Neural progenitor cell (in vitro differentiated cells): ENCODE measurements at regions not wholly inside any gene's neighbourhood (a gene's known extent, or its start where the extent isn't known, plus 50 kb on each side); places are given as distances from the start of the nearest gene placed in this dataset.

Experiments
- DNase-seq: peaks from one replicate; pipeline ENCODE4 v3.0.0-alpha.2; 2016; ENCODE audit warnings: low spot score
- H2AFZ ChIP-seq: fragments of 200-600 bp; sonication (generic); replicated peaks from 2 replicates; pipeline ENCODE4 v1.6.1; 2016; ENCODE audit warnings: antibody characterized with exemption
- H3F3A ChIP-seq: fragments of 200-600 bp; sonication (generic); 2 replicates; pipeline ENCODE4 v1.6.1; 2016; ENCODE audit warnings: antibody characterized with exemption, low read depth
- H3K27ac ChIP-seq: fragments of 200-600 bp; sonication (generic); 2 replicates; pipeline ENCODE4 v1.5.1; 2016; ENCODE audit warnings: mild to moderate bottlenecking
- H3K27me3 ChIP-seq: fragments of 200-600 bp; sonication (generic); 2 replicates; pipeline ENCODE4 v1.6.1; 2016; ENCODE audit warnings: mild to moderate bottlenecking, moderate library complexity
- H3K36me3 ChIP-seq: fragments of 200-600 bp; sonication (generic); 2 replicates; pipeline ENCODE4 v1.5.1; 2016
- H3K4me1 ChIP-seq: fragments of 200-600 bp; sonication (generic); 2 replicates; pipeline ENCODE4 v1.6.1; 2016; ENCODE audit warnings: mixed run types
- H3K4me2 ChIP-seq: fragments of 200-600 bp; sonication (generic); 2 replicates; pipeline ENCODE4 v1.6.1; 2016
- H3K4me3 ChIP-seq: fragments of 200-600 bp; sonication (generic); 2 replicates; pipeline ENCODE4 v1.5.1; 2016
- H3K79me2 ChIP-seq: fragments of 200-600 bp; sonication (generic); 2 replicates; pipeline ENCODE4 v1.6.1; 2016; ENCODE audit warnings: low read depth
- H3K9ac ChIP-seq: fragments of 200-600 bp; sonication (generic); 2 replicates; pipeline ENCODE4 v1.6.1; 2016
- H3K9me3 ChIP-seq: fragments of 200-600 bp; sonication (generic); 2 replicates; pipeline ENCODE4 v1.5.1; 2016; ENCODE audit warnings: low read depth
- H4K20me1 ChIP-seq: fragments of 200-600 bp; sonication (generic); 2 replicates; pipeline ENCODE4 v1.6.1; 2016; ENCODE audit warnings: low read depth
- H3K27ac Mint-ChIP-seq: 3 replicates; pipeline ENCODE4 v1.8.0; 2021; ENCODE audit warnings: mixed read lengths
- H3K27me3 Mint-ChIP-seq: 2 replicates; pipeline ENCODE4 v1.8.0; 2022; ENCODE audit warnings: low read depth, mild to moderate bottlenecking, inconsistent platforms, moderate library complexity, mixed read lengths; ENCODE audit not compliant: insufficient read depth
- H3K36me3 Mint-ChIP-seq: 3 replicates; pipeline ENCODE4 v1.8.0; 2021; ENCODE audit warnings: mixed read lengths
- H3K4me1 Mint-ChIP-seq: 3 replicates; pipeline ENCODE4 v1.8.0; 2021; ENCODE audit warnings: mixed read lengths
- H3K4me3 Mint-ChIP-seq: 3 replicates; pipeline ENCODE4 v1.8.0; 2021; ENCODE audit warnings: mild to moderate bottlenecking, moderate library complexity, mixed read lengths
- H3K9me3 Mint-ChIP-seq: 3 replicates; pipeline ENCODE4 v1.8.0; 2020; ENCODE audit warnings: mixed read lengths
- EZH2 ChIP-seq: fragments of 200-600 bp; sonication (generic); IDR thresholded peaks from 2 replicates; pipeline ENCODE4 v1.6.1; 2017; ENCODE audit warnings: antibody characterized with exemption, mild to moderate bottlenecking, moderate library complexity
- EZH2phosphoT487 ChIP-seq: fragments of 200-600 bp; sonication (generic); IDR thresholded peaks from 2 replicates; pipeline ENCODE4 v1.6.1; 2017; ENCODE audit warnings: antibody characterized with exemption
- TF ChIP-seq, protein P1 (sequence below): fragments of 200-600 bp; sonication (generic); IDR thresholded peaks from 2 replicates; pipeline ENCODE4 v1.5.1; 2017; ENCODE audit warnings: antibody characterized with exemption, mild to moderate bottlenecking

DNA sequence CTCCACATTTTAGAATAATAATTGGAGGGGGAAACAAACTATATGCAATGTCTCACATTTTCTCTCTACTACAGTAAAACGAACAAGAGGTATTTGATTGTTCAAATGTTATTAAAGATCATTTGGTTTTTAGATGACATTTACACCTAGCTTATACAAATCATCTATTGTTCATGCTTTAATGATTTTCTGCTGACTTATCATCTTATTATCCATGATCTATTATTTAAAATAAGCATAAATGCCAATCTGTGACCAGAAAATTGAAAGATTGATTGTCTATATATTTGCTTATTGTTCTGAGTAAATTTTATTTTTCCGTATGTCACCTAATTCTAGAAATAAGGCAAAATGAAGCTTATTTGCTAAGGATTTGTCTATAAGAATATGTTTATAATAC, 537.2 kb downstream of the KCNJ3 start:
- Histone ChIP-seq H3K4me1 (no peaks in the 10 kb centered on the region), H4K20me1 (no peaks in the 10 kb centered on the region), H3K27me3 (no peaks in the 10 kb centered on the region), H2AFZ (no peak overlapping the region), H3F3A (no peaks in the 10 kb centered on the region), H3K4me3 (no peak overlapping the region), H3K4me2 (no peak overlapping the region), H3K9ac (no peak overlapping the region), H3K79me2 (no peaks in the 10 kb centered on the region), H3K27ac (no peak overlapping the region), H3K9me3 (no peaks in the 10 kb centered on the region), H3K36me3 (no peaks in the 10 kb centered on the region)
- H3K36me3 Mint-ChIP-seq: no peaks in the 10 kb centered on the region
- no peak overlapping the region for H3K4me3 Mint-ChIP-seq
- H3K27me3 Mint-ChIP-seq: no peaks in the 10 kb centered on the region
- TF ChIP-seq EZH2phosphoT487: no peak
- no peaks in the 10 kb centered on the region for H3K4me1 Mint-ChIP-seq
- DNase-seq: no peak
- no peaks in the 10 kb centered on the region for H3K9me3 Mint-ChIP-seq
- H3K27ac Mint-ChIP-seq: no peak overlapping the region

DNA sequence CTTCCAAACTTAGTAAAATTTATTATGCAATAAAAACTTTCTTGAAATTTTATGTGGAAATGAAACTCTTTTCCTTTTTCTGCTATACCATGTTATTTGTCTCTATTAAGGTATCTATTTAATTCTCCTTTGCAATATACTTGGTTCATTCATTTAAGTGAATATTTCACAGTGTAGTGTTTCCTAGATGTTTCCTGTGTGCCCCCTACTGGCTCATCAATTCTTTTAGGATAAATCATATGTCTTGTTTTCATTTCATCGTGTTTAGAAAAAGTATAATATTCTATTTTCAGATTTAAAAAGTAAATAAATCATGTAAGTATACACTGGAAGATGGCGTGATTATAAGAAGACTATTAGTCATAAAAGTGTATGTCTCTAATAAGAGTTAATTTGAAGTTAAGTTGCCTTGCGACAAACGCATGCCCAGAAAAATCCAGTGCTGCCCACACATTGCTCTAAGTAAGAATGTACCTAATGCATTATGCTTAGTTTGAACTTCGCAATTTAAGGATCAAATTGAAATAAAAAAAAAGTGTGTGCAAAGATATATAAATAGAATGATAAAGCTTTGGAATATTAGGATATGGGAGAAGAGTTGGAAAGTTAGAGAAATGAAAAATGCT, 525.4 kb downstream of the KCNJ3 start:
- peak; percentile 26 for DNase-seq
- H3K4me1 ChIP-seq: no peaks in the 10 kb centered on the region
- H3K4me3 Mint-ChIP-seq: no peak overlapping the region
- H3K9ac ChIP-seq: no peak overlapping the region
- H3K27ac Mint-ChIP-seq: no peak overlapping the region
- H2AFZ ChIP-seq: no peak overlapping the region
- TF ChIP-seq, protein P1, sequence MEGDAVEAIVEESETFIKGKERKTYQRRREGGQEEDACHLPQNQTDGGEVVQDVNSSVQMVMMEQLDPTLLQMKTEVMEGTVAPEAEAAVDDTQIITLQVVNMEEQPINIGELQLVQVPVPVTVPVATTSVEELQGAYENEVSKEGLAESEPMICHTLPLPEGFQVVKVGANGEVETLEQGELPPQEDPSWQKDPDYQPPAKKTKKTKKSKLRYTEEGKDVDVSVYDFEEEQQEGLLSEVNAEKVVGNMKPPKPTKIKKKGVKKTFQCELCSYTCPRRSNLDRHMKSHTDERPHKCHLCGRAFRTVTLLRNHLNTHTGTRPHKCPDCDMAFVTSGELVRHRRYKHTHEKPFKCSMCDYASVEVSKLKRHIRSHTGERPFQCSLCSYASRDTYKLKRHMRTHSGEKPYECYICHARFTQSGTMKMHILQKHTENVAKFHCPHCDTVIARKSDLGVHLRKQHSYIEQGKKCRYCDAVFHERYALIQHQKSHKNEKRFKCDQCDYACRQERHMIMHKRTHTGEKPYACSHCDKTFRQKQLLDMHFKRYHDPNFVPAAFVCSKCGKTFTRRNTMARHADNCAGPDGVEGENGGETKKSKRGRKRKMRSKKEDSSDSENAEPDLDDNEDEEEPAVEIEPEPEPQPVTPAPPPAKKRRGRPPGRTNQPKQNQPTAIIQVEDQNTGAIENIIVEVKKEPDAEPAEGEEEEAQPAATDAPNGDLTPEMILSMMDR: peak; percentile 72
- TF ChIP-seq EZH2phosphoT487: no peak
- no peaks in the 10 kb centered on the region for H3K9me3 ChIP-seq
- H3K79me2 ChIP-seq: no peaks in the 10 kb centered on the region
- H3K4me2 ChIP-seq: no peak overlapping the region
- no peak overlapping the region for H3K27ac ChIP-seq
- H3K36me3 ChIP-seq: no peaks in the 10 kb centered on the region
- H3K27me3 Mint-ChIP-seq: no peaks in the 10 kb centered on the region
- H3K4me3 ChIP-seq: no peak overlapping the region
- no peaks in the 10 kb centered on the region for H3K9me3 Mint-ChIP-seq
- H4K20me1 ChIP-seq: no peaks in the 10 kb centered on the region
- no peaks in the 10 kb centered on the region for H3K27me3 ChIP-seq
- H3K4me1 Mint-ChIP-seq: no peaks in the 10 kb centered on the region
- H3F3A ChIP-seq: no peaks in the 10 kb centered on the region
- H3K36me3 Mint-ChIP-seq: no peaks in the 10 kb centered on the region

DNA sequence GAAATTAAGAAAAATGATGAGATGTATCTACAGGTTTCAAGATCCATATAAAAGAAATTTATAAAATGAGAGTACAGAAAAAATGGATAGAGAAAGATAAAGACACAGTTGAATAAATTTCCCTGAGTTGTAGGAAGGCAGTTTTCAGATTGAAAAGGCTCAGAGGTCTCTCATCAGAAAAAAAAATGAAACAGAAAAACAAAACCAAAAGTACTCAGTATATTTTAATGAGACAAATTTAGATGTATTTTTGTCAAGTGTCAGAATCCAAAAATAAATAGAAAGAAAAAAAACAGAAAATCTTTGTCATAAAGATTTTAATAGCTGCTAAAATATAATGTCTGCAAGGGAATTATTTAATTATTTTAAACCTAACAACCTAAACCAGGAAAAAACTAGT, 520.5 kb downstream of the KCNJ3 start:
- H3K27me3 Mint-ChIP-seq: no peaks in the 10 kb centered on the region
- no peaks in the 10 kb centered on the region for H3K27me3 ChIP-seq

DNA sequence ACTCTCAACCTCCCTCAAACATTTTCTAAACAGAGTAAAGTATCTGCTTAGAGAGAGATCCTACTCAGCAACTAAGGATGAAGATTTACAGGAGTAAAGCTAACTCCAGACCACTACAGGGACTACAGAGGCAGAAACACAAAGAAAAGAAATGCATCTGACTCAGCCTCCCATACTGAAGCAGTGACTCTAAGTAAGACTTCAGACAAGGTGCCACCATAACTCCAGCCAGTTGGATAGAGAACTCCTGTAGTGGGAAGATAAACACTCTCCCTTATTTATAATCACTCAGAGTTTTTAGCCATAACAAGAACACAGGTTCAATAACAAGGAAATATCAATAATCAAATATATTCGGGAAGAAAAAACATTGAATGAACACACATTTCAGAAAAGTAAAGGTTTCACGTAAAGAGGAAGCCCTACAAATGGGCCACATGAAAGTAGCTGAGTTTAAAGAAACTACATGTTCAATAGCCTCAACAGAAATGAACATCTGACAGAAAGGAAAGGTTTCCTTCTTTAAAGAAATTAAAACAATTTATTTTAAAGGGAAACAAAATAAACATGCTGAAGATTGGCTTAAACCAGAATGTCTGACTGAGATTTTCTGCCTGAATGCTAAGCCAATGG, 519.9 kb downstream of the KCNJ3 start:
- H3K4me3 ChIP-seq: no peak overlapping the region
- H3K27ac ChIP-seq: no peak overlapping the region
- no peaks in the 10 kb centered on the region for H4K20me1 ChIP-seq
- H3K4me1 ChIP-seq: peaks cover 9% of the 10 kb centered on the region
- Mint-ChIP-seq H3K4me3 (no peak overlapping the region), H3K36me3 (no peaks in the 10 kb centered on the region), H3K4me1 (peaks cover 5% of the 10 kb centered on the region), H3K9me3 (no peaks in the 10 kb centered on the region), H3K27ac (peak overlapping the region; percentile 15), H3K27me3 (no peaks in the 10 kb centered on the region)
- TF ChIP-seq EZH2 (no peak), EZH2phosphoT487 (no peak)
- peak overlapping the region; percentile 72 for H2AFZ ChIP-seq
- no peaks in the 10 kb centered on the region for H3K36me3 ChIP-seq
- no peak overlapping the region for H3K4me2 ChIP-seq
- no peaks in the 10 kb centered on the region for H3K79me2 ChIP-seq
- H3K27me3 ChIP-seq: no peaks in the 10 kb centered on the region
- H3F3A ChIP-seq: no peaks in the 10 kb centered on the region
- DNase-seq: no peak
- H3K9me3 ChIP-seq: no peaks in the 10 kb centered on the region
- no peak overlapping the region for H3K9ac ChIP-seq

More for the DNA sequence above, 520.5 kb downstream of the KCNJ3 start:
- H2AFZ ChIP-seq: no peak overlapping the region
- Mint-ChIP-seq H3K36me3 (no peaks in the 10 kb centered on the region), H3K9me3 (no peaks in the 10 kb centered on the region), H3K27ac (no peak overlapping the region), H3K4me3 (no peak overlapping the region), H3K4me1 (peaks cover 5% of the 10 kb centered on the region)
- H3F3A ChIP-seq: no peaks in the 10 kb centered on the region
- H3K9ac ChIP-seq: no peak overlapping the region
- no peaks in the 10 kb centered on the region for H4K20me1 ChIP-seq
- no peaks in the 10 kb centered on the region for H3K36me3 ChIP-seq
- DNase-seq: no peak
- no peak overlapping the region for H3K4me2 ChIP-seq
- no peak overlapping the region for H3K4me3 ChIP-seq
- no peaks in the 10 kb centered on the region for H3K9me3 ChIP-seq
- H3K4me1 ChIP-seq: peaks cover 9% of the 10 kb centered on the region
- TF ChIP-seq, protein P1: no peak
- TF ChIP-seq EZH2phosphoT487 (no peak), EZH2 (no peak)
- H3K27ac ChIP-seq: no peak overlapping the region
- no peaks in the 10 kb centered on the region for H3K79me2 ChIP-seq
